Stomach smooth muscle (tissue), 2 donors: ENCODE measurements at regions not wholly inside any gene's neighbourhood (a gene's known extent, or its start where the extent isn't known, plus 50 kb on each side); places are given as distances from the start of the nearest gene placed in this dataset.
"Not testable (repeated sequence)": the region's sequence is repeated elsewhere in the genome, so short reads cannot be mapped to it uniquely, and the experiment has no call there.

Experiments used
- H3K27ac ChIP-seq: one replicate; pipeline ENCODE4 v1.7.0; 2013; ENCODE audit warnings: mild to moderate bottlenecking, low read length, inconsistent platforms
- H3K27me3 ChIP-seq, 2 donors: one replicate each; pipeline ENCODE4 v1.7.0; 2013; ENCODE audit warnings: low read length in 2 of 2; ENCODE audit not compliant: insufficient read depth in 2 of 2, control insufficient read depth in 1 of 2
- H3K36me3 ChIP-seq, 2 donors: one replicate each; pipeline ENCODE4 v1.7.0; 2013; ENCODE audit warnings: low read length in 2 of 2; ENCODE audit not compliant: control insufficient read depth in 2 of 2, insufficient read depth in 2 of 2
- H3K4me1 ChIP-seq: one replicate; pipeline ENCODE4 v1.7.0; 2013; ENCODE audit warnings: low read length; ENCODE audit not compliant: control insufficient read depth, insufficient read depth
- H3K4me3 ChIP-seq, 2 donors: one replicate each; pipeline ENCODE4 v1.7.0; 2013; ENCODE audit warnings: low read length in 2 of 2
- H3K9ac ChIP-seq, 2 donors: one replicate each; pipeline ENCODE4 v1.7.0; 2013; ENCODE audit warnings: low read length in 2 of 2, mild to moderate bottlenecking in 1 of 2
- H3K9me3 ChIP-seq, 2 donors: one replicate each; pipeline ENCODE4 v1.7.0; 2013; ENCODE audit warnings: low read length in 2 of 2; ENCODE audit not compliant: control insufficient read depth in 2 of 2
- donor health status: healthy.
- donor health status: Pancreatic carcinoma.

GRCh38 chr3:75590382-75590781 lies 73.7 kb upstream of the FRG2C start:
- not testable (repeated sequence) for H3K9ac ChIP-seq, H3K9me3 ChIP-seq, H3K4me3 ChIP-seq, H3K36me3 ChIP-seq, H3K27ac ChIP-seq, H3K4me1 ChIP-seq, H3K27me3 ChIP-seq

DNA sequence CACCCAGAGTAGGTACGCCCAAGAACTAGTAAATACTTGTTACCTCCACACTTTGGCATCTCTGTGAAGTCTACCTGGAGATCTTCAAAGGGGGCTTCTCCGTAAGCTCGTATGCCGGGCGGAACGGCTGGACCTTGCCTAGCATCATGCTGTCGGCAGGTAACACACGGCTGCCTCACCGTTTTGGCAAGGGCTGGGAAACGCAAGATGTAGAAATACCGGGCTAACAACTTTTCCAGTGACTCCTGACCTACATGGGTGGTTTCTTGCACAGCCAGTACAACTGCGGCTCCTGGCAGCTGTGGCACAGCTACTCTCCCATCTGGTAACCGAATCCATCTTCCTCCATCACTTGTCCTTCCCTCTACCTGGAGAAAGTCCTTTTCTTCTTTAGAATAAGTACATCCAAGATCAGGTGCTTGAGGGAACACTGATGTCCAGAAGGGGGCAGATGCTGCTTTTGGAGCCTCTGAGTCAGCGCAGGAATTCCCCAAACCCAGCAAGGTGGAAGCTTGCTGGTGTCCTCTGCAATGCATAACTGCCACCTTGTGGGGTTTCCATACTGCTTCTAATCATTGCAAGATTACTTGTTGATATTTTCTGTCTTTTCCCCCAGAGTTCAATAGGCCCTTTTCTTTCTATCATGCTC lies 59.7 kb upstream of the FRG2C start:
- H3K27me3 ChIP-seq, H3K27ac ChIP-seq, H3K4me1 ChIP-seq, H3K4me3 ChIP-seq, H3K9ac ChIP-seq, H3K9me3 ChIP-seq, H3K36me3 ChIP-seq: not testable (repeated sequence)

DNA sequence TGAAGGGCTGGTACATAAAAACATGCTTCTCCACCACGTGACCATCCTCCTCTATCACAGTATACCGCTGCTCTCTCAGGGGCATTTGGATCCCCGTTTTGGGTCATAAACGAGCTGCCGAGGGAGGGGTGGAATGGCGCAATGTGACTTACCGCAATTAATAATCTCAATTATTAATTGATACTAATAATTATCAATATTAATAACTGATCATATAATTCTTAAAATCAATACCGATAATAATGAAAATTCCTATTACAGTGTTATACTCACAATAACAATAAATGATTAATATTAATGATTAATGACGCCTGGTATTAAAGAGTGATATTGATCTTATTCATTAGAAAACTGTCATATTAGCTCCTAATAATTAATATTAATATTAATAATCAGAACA lies 56.1 kb upstream of the FRG2C start:
- H3K36me3 ChIP-seq, H3K9me3 ChIP-seq, H3K27me3 ChIP-seq, H3K4me1 ChIP-seq, H3K4me3 ChIP-seq, H3K27ac ChIP-seq, H3K9ac ChIP-seq: not testable (repeated sequence)

DNA sequence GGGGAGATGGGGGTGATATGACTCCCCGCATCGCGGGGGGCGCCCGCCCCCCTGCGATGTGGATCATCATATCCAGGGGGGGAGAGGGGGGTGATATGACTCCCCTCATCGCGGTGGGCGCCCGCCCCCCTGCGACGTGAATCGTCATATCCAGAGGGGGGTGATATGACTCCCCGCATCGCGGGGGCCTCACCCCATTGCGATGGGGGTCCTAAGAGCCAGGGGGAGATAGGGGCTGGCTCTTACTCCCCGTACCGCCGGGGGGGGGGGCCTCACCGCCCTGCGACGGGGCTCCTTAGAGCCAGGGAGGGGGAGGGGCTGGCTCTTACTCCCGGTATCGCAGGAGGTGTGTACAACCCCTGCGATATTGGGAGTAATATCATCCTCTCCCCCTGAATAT lies 54.5 kb upstream of the FRG2C start:
- H3K27ac ChIP-seq, H3K9me3 ChIP-seq: not testable (repeated sequence)

DNA sequence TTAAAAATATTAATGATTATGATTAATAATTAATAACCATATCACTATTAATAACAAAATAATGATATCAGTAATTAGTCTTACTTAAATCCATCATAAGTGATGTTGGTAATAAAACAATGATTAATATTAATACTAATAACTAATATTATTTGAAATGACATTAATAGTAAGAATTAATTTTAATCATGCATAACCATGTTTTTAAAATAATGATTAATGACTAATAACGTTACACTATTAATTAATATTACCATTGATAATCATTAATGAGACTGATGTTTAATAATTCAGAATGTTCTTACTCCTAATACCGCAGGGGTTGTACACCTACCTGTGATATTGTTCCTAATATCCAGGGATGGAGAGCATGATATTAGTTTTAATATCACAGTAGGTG lies 53.4 kb upstream of the FRG2C start:
- H3K9me3 ChIP-seq: no peaks in the 10 kb centered on the region
- H3K4me3 ChIP-seq: no peak overlapping the region
- no peaks in the 10 kb centered on the region for H3K4me1 ChIP-seq
- no peak overlapping the region for H3K9ac ChIP-seq
- peaks cover 5 to 6% of the 10 kb centered on the region in 2 donors for H3K27me3 ChIP-seq
- no peaks in the 10 kb centered on the region for H3K36me3 ChIP-seq
- no peak overlapping the region for H3K27ac ChIP-seq

More for the DNA sequence above, 54.5 kb upstream of the FRG2C start:
- H3K9ac ChIP-seq, H3K4me3 ChIP-seq, H3K4me1 ChIP-seq, H3K36me3 ChIP-seq, H3K27me3 ChIP-seq: not testable (repeated sequence)

DNA sequence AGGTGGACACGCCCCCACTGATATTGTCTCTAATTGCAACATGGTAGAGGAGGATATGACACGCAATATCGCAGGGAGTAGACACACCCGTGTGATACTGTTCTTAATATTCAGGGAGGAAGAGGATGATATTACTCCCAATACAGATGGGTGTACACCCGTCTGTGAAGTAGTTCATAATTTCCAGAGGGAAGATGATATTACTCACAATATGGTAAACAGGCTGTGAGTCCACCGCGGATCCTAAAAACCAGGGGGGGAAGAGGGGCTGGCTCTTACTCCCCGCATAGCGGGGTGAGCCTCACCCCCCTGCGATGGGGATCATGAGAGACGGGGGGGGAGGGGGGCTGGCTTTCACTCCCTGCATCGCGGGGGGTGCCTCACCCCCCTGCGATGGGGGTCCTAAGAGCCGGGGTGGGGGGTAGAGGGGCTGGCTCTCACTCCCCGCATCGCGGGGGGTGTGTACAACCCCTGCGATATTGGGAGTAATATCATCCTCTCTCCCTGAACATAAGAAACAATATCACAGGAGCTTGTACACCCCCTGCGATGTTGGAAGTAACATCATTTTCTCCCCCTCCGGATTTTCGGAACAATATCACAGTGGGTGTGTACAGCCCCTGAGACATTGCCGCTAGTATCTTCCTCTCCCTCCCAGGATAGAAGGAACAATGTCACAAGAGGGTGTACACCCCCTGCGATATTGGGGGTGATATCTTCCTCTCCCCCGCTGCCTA lies 52.2 kb upstream of the FRG2C start:
- not testable (repeated sequence) for H3K27me3 ChIP-seq, H3K4me3 ChIP-seq, H3K9ac ChIP-seq, H3K36me3 ChIP-seq, H3K27ac ChIP-seq, H3K4me1 ChIP-seq, H3K9me3 ChIP-seq
